ENCODE measurements at regions not wholly inside any gene's neighbourhood (a gene's known extent, or its start where the extent isn't known, plus 50 kb on each side); places are given as distances from the start of the nearest gene placed in this dataset.

- TF ChIP-seq FOXM1 (IDR thresholded peaks at IDR 0.05; ENCODE audit: borderline replicate concordance) (no peak), HDGF (IDR thresholded peaks at IDR 0.05; ENCODE audit: borderline replicate concordance) (no peak), ARNT (IDR thresholded peaks at IDR 0.05) (no peak), BHLHE40 (IDR thresholded peaks at IDR 0.05; ENCODE audit: borderline replicate concordance) (no peak), CTBP1 (IDR thresholded peaks at IDR 0.05; ENCODE audit: borderline replicate concordance) (no peak), NFRKB (IDR thresholded peaks at IDR 0.05) (no peak), TARDBP (IDR thresholded peaks at IDR 0.05) (no peak), PKNOX1 (IDR thresholded peaks at IDR 0.05) (no peak), L3MBTL2 (conservative IDR thresholded peaks at IDR 0.05) (no peak), ELF4 (IDR thresholded peaks at IDR 0.05) (no peak), SUZ12 (IDR thresholded peaks at IDR 0.05) (no peak), FOXA1 (IDR thresholded peaks at IDR 0.05) (no peak), FOXK2 (IDR thresholded peaks at IDR 0.05) (no peak), ZNF384 (IDR thresholded peaks at IDR 0.05) (no peak), SP1 (IDR thresholded peaks at IDR 0.05) (no peak), LEF1 (IDR thresholded peaks at IDR 0.05; ENCODE audit: borderline replicate concordance) (no peak)
- ChIA-PET POLR2A (no interaction called here), CTCF (no interaction called here)
- DNase-seq (ENCODE audit: extremely low spot score): no peak
Observed at GRCh38 chr4:154677300-154677699, 64.8 kb upstream of the FGG start.

- ChIA-PET CTCF (no interaction called here), POLR2A (no interaction called here)
- DNase-seq (ENCODE audit: extremely low spot score): no peak
- TF ChIP-seq TARDBP (IDR thresholded peaks at IDR 0.05): no peak
- no peak for TF ChIP-seq SP1 (IDR thresholded peaks at IDR 0.05)
- TF ChIP-seq BHLHE40 (IDR thresholded peaks at IDR 0.05; ENCODE audit: borderline replicate concordance): no peak
- TF ChIP-seq HDGF (IDR thresholded peaks at IDR 0.05; ENCODE audit: borderline replicate concordance): no peak
- TF ChIP-seq ZNF384 (IDR thresholded peaks at IDR 0.05): no peak
- TF ChIP-seq FOXA1 (IDR thresholded peaks at IDR 0.05): no peak
Observed at GRCh38 chr4:154677923-154678322, 65.5 kb upstream of the FGG start.

- POLR2A ChIA-PET: no interaction called here
- CTCF ChIA-PET: no interaction called here
- no peak for DNase-seq (ENCODE audit: extremely low spot score)
- TF ChIP-seq PKNOX1 (IDR thresholded peaks at IDR 0.05): no peak
- TF ChIP-seq HDGF (IDR thresholded peaks at IDR 0.05; ENCODE audit: borderline replicate concordance): no peak
- TF ChIP-seq ZNF384 (IDR thresholded peaks at IDR 0.05): no peak
- no peak for TF ChIP-seq FOXM1 (IDR thresholded peaks at IDR 0.05; ENCODE audit: borderline replicate concordance)
Observed at GRCh38 chr4:154683956-154684681, 59.7 kb upstream of the LRAT start.

GRCh38 chr4:154686838-154687237, 57.0 kb upstream of the LRAT start:
- no peak for TF ChIP-seq SP1 (IDR thresholded peaks at IDR 0.05)
- no peak for TF ChIP-seq FOXM1 (IDR thresholded peaks at IDR 0.05; ENCODE audit: borderline replicate concordance)
- no peak for TF ChIP-seq TARDBP (IDR thresholded peaks at IDR 0.05)
- TF ChIP-seq L3MBTL2 (conservative IDR thresholded peaks at IDR 0.05): no peak
- TF ChIP-seq HDGF (IDR thresholded peaks at IDR 0.05; ENCODE audit: borderline replicate concordance): no peak
- TF ChIP-seq CTBP1 (IDR thresholded peaks at IDR 0.05; ENCODE audit: borderline replicate concordance): no peak
- TF ChIP-seq ZNF384 (IDR thresholded peaks at IDR 0.05): no peak
- no peak for TF ChIP-seq NFRKB (IDR thresholded peaks at IDR 0.05)
- no peak for TF ChIP-seq FOXA1 (IDR thresholded peaks at IDR 0.05)
- TF ChIP-seq LEF1 (IDR thresholded peaks at IDR 0.05; ENCODE audit: borderline replicate concordance): no peak
- TF ChIP-seq ELF4 (IDR thresholded peaks at IDR 0.05): no peak
- TF ChIP-seq PKNOX1 (IDR thresholded peaks at IDR 0.05): no peak
- DNase-seq (ENCODE audit: extremely low spot score): no peak

GRCh38 chr4:154687840-154688239, 56.0 kb upstream of the LRAT start:
- ChIA-PET POLR2A (interaction anchor here (1.3 kb wide), 1 partner anchor 56 kb away, joined by 3 read pairs; the partner anchor contains the start of gene LRAT), CTCF (interaction anchor here (0.6 to 1.1 kb wide), 2 partner anchors 91 to 351 kb away, joined by 3 to 5 read pairs; no protein-coding TSS in a partner anchor)
- DNase-seq (ENCODE audit: extremely low spot score): no peak
- TF ChIP-seq SP1 (IDR thresholded peaks at IDR 0.05) (no peak), L3MBTL2 (conservative IDR thresholded peaks at IDR 0.05) (no peak), FOXM1 (IDR thresholded peaks at IDR 0.05; ENCODE audit: borderline replicate concordance) (no peak), FOXA1 (IDR thresholded peaks at IDR 0.05) (no peak), ZNF384 (IDR thresholded peaks at IDR 0.05) (no peak), NFRKB (IDR thresholded peaks at IDR 0.05) (no peak), SUZ12 (IDR thresholded peaks at IDR 0.05) (no peak), ARNT (IDR thresholded peaks at IDR 0.05) (no peak), HDGF (IDR thresholded peaks at IDR 0.05; ENCODE audit: borderline replicate concordance) (no peak), ELF4 (IDR thresholded peaks at IDR 0.05) (no peak), TARDBP (IDR thresholded peaks at IDR 0.05) (no peak), FOXK2 (IDR thresholded peaks at IDR 0.05) (no peak), PKNOX1 (IDR thresholded peaks at IDR 0.05) (no peak), CTBP1 (IDR thresholded peaks at IDR 0.05; ENCODE audit: borderline replicate concordance) (no peak), LEF1 (IDR thresholded peaks at IDR 0.05; ENCODE audit: borderline replicate concordance) (no peak), BHLHE40 (IDR thresholded peaks at IDR 0.05; ENCODE audit: borderline replicate concordance) (no peak)

More at GRCh38 chr4:154686838-154687237, 57.0 kb upstream of the LRAT start:
- POLR2A ChIA-PET: interaction anchor here (1.3 kb wide), 1 partner anchor 57 kb away, joined by 3 read pairs; the partner anchor contains the start of gene LRAT
- CTCF ChIA-PET: interaction anchor here (0.6 to 1.1 kb wide), 6 partner anchors 12 to 1199 kb away, joined by 3 to 9 read pairs (median 3); no protein-coding TSS in a partner anchor
